ENCODE measurements at regions not wholly inside any gene's neighbourhood (a gene's known extent, or its start where the extent isn't known, plus 50 kb on each side); places are given as distances from the start of the nearest gene placed in this dataset.
A peak's percentile ranks its signal among the peaks of the same experiment; 100 is the strongest.

- DNase-seq, result peak; percentile 8
- no peak overlapping the region for H3K4me3 ChIP-seq (ENCODE audit: low read depth, low read length)
These were observed 82.9 kb downstream of the ARRDC4 start for GRCh38 chr15:98043160-98044014.

DNA sequence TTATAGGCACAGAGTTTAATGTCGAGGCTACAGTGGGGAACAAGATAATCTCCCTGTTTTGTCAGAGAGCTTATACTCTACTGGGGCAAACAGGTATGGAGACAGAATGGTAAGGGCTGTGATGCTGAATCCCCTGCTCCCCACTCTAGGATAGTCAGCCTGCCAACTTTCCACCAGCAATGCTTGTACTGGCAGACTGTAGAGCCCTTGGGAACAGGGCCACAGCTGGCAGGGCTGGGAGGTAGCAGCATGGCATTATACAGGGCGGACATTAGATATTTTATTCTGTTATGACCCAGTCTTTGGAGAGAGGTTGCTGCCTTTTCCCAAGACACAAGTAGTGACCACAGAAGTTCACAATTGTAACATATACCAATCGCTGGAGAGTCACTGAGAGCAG lies 91.2 kb downstream of the ARRDC4 start:
- Histone ChIP-seq H3K4me1 (no peaks in the 10 kb centered on the region), H3K36me3 (no peaks in the 10 kb centered on the region), H3K4me3 (ENCODE audit: low read depth, low read length) (no peak overlapping the region), H3K9me3 (no peaks in the 10 kb centered on the region), H3K27me3 (no peaks in the 10 kb centered on the region)
- DNase-seq, result no peak
- TF ChIP-seq, protein P1, sequence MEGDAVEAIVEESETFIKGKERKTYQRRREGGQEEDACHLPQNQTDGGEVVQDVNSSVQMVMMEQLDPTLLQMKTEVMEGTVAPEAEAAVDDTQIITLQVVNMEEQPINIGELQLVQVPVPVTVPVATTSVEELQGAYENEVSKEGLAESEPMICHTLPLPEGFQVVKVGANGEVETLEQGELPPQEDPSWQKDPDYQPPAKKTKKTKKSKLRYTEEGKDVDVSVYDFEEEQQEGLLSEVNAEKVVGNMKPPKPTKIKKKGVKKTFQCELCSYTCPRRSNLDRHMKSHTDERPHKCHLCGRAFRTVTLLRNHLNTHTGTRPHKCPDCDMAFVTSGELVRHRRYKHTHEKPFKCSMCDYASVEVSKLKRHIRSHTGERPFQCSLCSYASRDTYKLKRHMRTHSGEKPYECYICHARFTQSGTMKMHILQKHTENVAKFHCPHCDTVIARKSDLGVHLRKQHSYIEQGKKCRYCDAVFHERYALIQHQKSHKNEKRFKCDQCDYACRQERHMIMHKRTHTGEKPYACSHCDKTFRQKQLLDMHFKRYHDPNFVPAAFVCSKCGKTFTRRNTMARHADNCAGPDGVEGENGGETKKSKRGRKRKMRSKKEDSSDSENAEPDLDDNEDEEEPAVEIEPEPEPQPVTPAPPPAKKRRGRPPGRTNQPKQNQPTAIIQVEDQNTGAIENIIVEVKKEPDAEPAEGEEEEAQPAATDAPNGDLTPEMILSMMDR (IDR thresholded peaks at IDR 0.05; ENCODE audit: low read depth, low read length), result no peak

More at GRCh38 chr15:98043160-98044014, 82.9 kb downstream of the ARRDC4 start:
- TF ChIP-seq, protein P1 (IDR thresholded peaks at IDR 0.05; ENCODE audit: low read depth, low read length), result no peak
- Histone ChIP-seq H3K4me1 (no peaks in the 10 kb centered on the region), H3K9me3 (no peaks in the 10 kb centered on the region), H3K27me3 (no peaks in the 10 kb centered on the region), H3K36me3 (no peaks in the 10 kb centered on the region)

GRCh38 chr15:98057453-98057852 lies 97.0 kb downstream of the ARRDC4 start:
- TF ChIP-seq, protein P1 (IDR thresholded peaks at IDR 0.05; ENCODE audit: low read depth, low read length), result no peak
- Histone ChIP-seq H3K9me3 (no peaks in the 10 kb centered on the region), H3K4me1 (no peaks in the 10 kb centered on the region), H3K36me3 (no peaks in the 10 kb centered on the region), H3K27me3 (no peaks in the 10 kb centered on the region), H3K4me3 (ENCODE audit: low read depth, low read length) (no peak overlapping the region)
- no peak for DNase-seq

DNA sequence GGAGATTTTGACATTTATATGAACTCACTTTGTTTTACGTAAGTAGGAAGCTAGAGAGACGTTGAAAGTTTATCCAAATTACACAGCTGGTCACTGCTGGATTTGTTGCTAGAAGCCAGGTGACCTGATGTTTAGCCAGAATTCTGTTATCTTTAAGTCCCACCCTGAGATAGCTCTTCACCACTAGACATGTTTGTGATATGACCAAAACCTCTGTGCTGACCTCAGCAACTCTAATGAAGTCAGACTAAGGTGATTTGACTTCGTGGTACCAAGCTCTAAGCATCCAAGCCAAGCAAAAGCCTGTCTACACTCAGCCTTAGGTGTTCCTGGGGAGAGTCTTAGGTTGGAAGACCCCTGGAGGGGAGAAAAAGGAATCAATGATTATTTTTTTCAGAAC lies 102.4 kb downstream of the ARRDC4 start:
- H3K9me3 ChIP-seq, result no peaks in the 10 kb centered on the region
- no peaks in the 10 kb centered on the region for H3K27me3 ChIP-seq
- no peak for DNase-seq
- no peaks in the 10 kb centered on the region for H3K36me3 ChIP-seq
- no peak overlapping the region for H3K4me3 ChIP-seq (ENCODE audit: low read depth, low read length)
- H3K4me1 ChIP-seq, result no peaks in the 10 kb centered on the region
- TF ChIP-seq, protein P1 (IDR thresholded peaks at IDR 0.05; ENCODE audit: low read depth, low read length), result no peak

DNA sequence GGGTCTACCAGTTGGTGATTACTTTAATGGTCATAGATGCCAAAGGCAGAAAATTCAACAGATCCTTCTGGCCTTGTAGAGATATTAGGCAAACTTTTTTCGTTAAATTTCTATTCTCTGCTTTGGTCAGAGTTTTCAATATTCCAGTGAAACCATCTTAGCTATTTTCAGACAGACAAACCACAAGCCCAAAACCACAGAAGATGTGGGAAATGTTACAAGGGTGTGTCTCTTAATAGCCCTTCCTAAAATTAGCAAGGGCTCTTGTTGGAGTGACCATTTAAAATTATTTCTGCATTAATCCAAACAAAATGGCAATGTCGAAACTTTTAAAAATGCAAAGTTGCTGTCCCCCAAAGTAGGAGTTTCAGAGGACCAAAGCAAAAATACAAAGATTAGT lies 102.8 kb downstream of the ARRDC4 start:
- Histone ChIP-seq H3K27me3 (no peaks in the 10 kb centered on the region), H3K4me3 (ENCODE audit: low read depth, low read length) (no peak overlapping the region), H3K4me1 (no peaks in the 10 kb centered on the region), H3K36me3 (no peaks in the 10 kb centered on the region), H3K9me3 (no peaks in the 10 kb centered on the region)
- DNase-seq, result no peak
- TF ChIP-seq, protein P1 (IDR thresholded peaks at IDR 0.05; ENCODE audit: low read depth, low read length), result no peak

GRCh38 chr15:98063871-98064270 lies 103.4 kb downstream of the ARRDC4 start:
- TF ChIP-seq, protein P1 (IDR thresholded peaks at IDR 0.05; ENCODE audit: low read depth, low read length), result no peak
- no peak overlapping the region for H3K4me3 ChIP-seq (ENCODE audit: low read depth, low read length)
- no peaks in the 10 kb centered on the region for H3K9me3 ChIP-seq
- no peak for DNase-seq
- no peaks in the 10 kb centered on the region for H3K4me1 ChIP-seq
- H3K27me3 ChIP-seq, result no peaks in the 10 kb centered on the region
- H3K36me3 ChIP-seq, result no peaks in the 10 kb centered on the region

All from BE2C (cell line).